ENCODE measurements at regions not wholly inside any gene's neighbourhood (a gene's known extent, or its start where the extent isn't known, plus 50 kb on each side); places are given as distances from the start of the nearest gene placed in this dataset.

DNA sequence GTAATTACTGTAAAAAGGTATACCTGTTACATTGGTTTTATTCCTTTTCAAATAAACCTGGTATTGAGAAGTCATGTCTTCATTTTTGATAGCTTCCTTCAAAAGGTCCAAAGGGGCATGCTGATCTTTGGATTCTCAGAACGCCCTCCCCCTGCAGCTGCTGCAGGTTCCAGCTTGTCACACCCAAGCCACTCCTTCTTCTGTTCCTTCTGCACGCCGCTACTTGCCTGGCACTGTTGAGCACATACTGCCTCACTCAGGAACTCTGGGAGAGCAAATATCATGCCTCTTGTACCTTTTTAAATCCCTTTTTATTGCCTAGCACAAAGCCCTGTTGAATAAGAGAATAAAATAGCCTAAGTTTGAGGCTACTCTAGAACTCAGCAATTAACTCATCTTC, 136.9 kb downstream of the BARHL2 start (continued):
- no peak for TF ChIP-seq ZBTB40 (IDR thresholded peaks at IDR 0.05)
- TF ChIP-seq ZBTB40 (CRISPR knock-in tag; IDR thresholded peaks at IDR 0.05), result no peak

DNA sequence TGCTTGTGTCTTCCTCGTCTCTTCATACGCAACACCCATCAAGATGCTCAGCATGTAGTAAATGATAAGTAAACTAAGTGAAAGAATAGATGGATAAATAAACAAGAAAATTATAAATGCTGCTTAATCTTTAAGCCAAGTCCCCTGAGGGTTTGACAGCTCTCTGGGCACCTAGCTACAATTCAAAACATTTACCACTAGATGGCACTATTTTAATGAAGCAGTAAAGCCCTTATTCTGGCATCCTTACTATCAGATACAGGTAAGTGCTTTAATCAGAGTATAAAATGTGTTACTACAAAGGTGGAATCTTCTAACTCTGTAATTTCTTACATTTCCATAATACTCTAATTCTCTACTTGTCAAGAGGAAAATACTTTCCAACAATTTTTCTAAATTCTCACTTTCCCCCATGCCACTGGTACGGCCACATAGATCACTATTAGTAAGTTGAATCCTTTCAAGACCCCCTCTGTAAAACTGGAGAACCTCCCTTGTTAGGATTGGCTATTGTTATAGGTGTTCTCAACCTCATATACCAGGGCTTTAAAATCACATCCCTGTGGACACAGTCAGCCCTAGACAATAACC, 137.8 kb downstream of the BARHL2 start:
- Histone ChIP-seq H3K4me2 (ENCODE audit: low read depth, low read length) (no peak overlapping the region), H2AFZ (ENCODE audit: low read length) (no peak overlapping the region), H3K27me3 (ENCODE audit: control insufficient read depth in 1 of 2, insufficient read depth in 2 of 2, low read length in 2 of 2) (no peaks in the 10 kb centered on the region), H3K4me1 (ENCODE audit: insufficient read depth, low read length) (no peaks in the 10 kb centered on the region), H3K27ac (ENCODE audit: extremely low read length, insufficient read depth, low read length) (no peak overlapping the region), H3K4me3 (replicated peaks in 1 of 3; ENCODE audit: insufficient read depth in 1 of 3, low read depth in 2 of 3, low read length in 3 of 3) (no peak overlapping the region), H3K79me2 (ENCODE audit: insufficient read depth, low read length) (no peaks in the 10 kb centered on the region), H3K9ac (ENCODE audit: insufficient read depth, low read depth, low read length) (no peak overlapping the region), H3K9me3 (ENCODE audit: low read length) (no peaks in the 10 kb centered on the region), H4K20me1 (ENCODE audit: insufficient read depth, low read length) (no peaks in the 10 kb centered on the region), H3K36me3 (replicated peaks in 1 of 2; ENCODE audit: control insufficient read depth in 1 of 2, insufficient read depth in 2 of 2, low read length in 2 of 2) (no peaks in the 10 kb centered on the region)
- POLR2A ChIA-PET, result no interaction called here
- FAIRE-seq (no peak), DNase-seq (ENCODE audit: low spot score) (peak; percentile 18), ATAC-seq (peak; percentile 74)
- WGBS (ENCODE audit: low lambda C conversion rate), result 31% methylated on average over 3 of the region's 3 CpGs
- no TSS peak for BruUV-seq (replicated peaks)
- CTCF ChIA-PET (ENCODE audit: low intra/inter-chr PET ratio, low total read pairs), result no interaction called here
- TF ChIP-seq STAG1 (CRISPR knock-in tag; IDR thresholded peaks at IDR 0.05) (peak; percentile 34; the same call in 1 of the 2 replicates), ZNF543 (CRISPR knock-in tag; IDR thresholded peaks at IDR 0.05) (no peak), NFKB2 (CRISPR knock-in tag; IDR thresholded peaks at IDR 0.05; ENCODE audit: borderline replicate concordance) (no peak), MBD4 (IDR thresholded peaks at IDR 0.05; ENCODE audit: borderline replicate concordance, low read length) (no peak), CENPT (CRISPR knock-in tag; IDR thresholded peaks at IDR 0.05; ENCODE audit: low read depth) (no peak), SMC3 (IDR thresholded peaks at IDR 0.05; ENCODE audit: low read length) (peak; percentile 33), FOXA3 (CRISPR knock-in tag; IDR thresholded peaks at IDR 0.05) (no peak), ARID3A (IDR thresholded peaks at IDR 0.05; ENCODE audit: low read depth, low read length) (peak; percentile 54), XBP1 (CRISPR knock-in tag; IDR thresholded peaks at IDR 0.05) (no peak)
- TF ChIP-seq, protein P1, sequence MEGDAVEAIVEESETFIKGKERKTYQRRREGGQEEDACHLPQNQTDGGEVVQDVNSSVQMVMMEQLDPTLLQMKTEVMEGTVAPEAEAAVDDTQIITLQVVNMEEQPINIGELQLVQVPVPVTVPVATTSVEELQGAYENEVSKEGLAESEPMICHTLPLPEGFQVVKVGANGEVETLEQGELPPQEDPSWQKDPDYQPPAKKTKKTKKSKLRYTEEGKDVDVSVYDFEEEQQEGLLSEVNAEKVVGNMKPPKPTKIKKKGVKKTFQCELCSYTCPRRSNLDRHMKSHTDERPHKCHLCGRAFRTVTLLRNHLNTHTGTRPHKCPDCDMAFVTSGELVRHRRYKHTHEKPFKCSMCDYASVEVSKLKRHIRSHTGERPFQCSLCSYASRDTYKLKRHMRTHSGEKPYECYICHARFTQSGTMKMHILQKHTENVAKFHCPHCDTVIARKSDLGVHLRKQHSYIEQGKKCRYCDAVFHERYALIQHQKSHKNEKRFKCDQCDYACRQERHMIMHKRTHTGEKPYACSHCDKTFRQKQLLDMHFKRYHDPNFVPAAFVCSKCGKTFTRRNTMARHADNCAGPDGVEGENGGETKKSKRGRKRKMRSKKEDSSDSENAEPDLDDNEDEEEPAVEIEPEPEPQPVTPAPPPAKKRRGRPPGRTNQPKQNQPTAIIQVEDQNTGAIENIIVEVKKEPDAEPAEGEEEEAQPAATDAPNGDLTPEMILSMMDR (CRISPR knock-in tag; IDR thresholded peaks at IDR 0.05), result peak; percentile 60
- intact Hi-C loops (cut with micrococcal nuclease; ENCODE audit: unreplicated experiment), result no loop called here
- in situ Hi-C loops (cut with HindIII; ENCODE audit: extremely low pct_ligation_motif_present, low pct_unique_long_range_greater_than_20kb), result no loop called here

Data from HepG2 (cell line).